ENCODE measurements at regions not wholly inside any gene's neighbourhood (a gene's known extent, or its start where the extent isn't known, plus 50 kb on each side); places are given as distances from the start of the nearest gene placed in this dataset.
"Not testable (repeated sequence)": the region's sequence is repeated elsewhere in the genome, so short reads cannot be mapped to it uniquely, and the experiment has no call there.

DNA sequence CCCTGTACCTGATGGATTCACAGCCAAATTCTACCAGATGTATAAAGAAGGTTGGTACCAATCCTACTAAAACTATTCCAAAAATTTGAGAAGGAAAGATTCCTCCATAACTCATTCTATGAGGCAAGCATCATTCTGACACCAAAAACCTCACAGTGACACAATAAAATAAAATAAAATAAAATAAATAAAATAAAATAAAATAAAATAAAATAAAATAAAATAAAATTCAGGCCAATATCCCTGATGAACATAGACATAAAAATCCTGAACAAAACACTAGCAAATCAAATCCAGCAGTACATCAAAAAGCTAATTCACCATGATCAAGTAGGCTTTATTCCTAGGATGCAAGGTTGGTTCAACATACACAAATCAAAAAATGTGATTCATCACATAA, 108.1 kb downstream of the PROX1 start:
- H3K4ac ChIP-seq (ENCODE audit: low read depth, low read length); H2AK5ac ChIP-seq (ENCODE audit: insufficient read length, low read length); H2BK12ac ChIP-seq (ENCODE audit: insufficient read length, low read depth, low read length); H3K23me2 ChIP-seq (ENCODE audit: insufficient read length, low read depth, low read length, poor library complexity, severe bottlenecking); H3K27ac Mint-ChIP-seq; H3K27me3 ChIP-seq (ENCODE audit: insufficient read depth, low read length); H3T11ph ChIP-seq (ENCODE audit: low read length); H3K18ac ChIP-seq (ENCODE audit: insufficient read length, low read depth, low read length); H3K79me1 ChIP-seq (ENCODE audit: insufficient read depth, low read depth, low read length, poor library complexity, severe bottlenecking); H2AFZ ChIP-seq (ENCODE audit: low read length); H3K4me1 Mint-ChIP-seq; H4K5ac ChIP-seq (ENCODE audit: insufficient read length, low read depth, low read length); H3K9me3 Mint-ChIP-seq; H3K14ac ChIP-seq (ENCODE audit: insufficient read depth, low read length); H3K36me3 Mint-ChIP-seq (ENCODE audit: insufficient read depth in 1 of 3, low read depth in 3 of 3); H3K23ac ChIP-seq (ENCODE audit: insufficient read length, low read depth, low read length); H4K91ac ChIP-seq (ENCODE audit: insufficient read length, low read depth, low read length); H2BK20ac ChIP-seq (ENCODE audit: low read depth, low read length, poor library complexity, severe bottlenecking); H4K20me1 ChIP-seq (ENCODE audit: control insufficient read depth, insufficient read depth, insufficient read length); H3K4me1 ChIP-seq (ENCODE audit: insufficient read depth, low read length); DNase-seq; H2BK5ac ChIP-seq (ENCODE audit: insufficient read length, low read length); H3K56ac ChIP-seq (ENCODE audit: insufficient read length, low read depth, low read length); H3K79me2 ChIP-seq (ENCODE audit: insufficient read depth, low read length); H3K27me3 Mint-ChIP-seq (ENCODE audit: low read depth); H2BK15ac ChIP-seq (ENCODE audit: low read depth, low read length); H2BK120ac ChIP-seq (ENCODE audit: low read depth, low read length, poor library complexity, severe bottlenecking); H3K4me2 ChIP-seq (ENCODE audit: insufficient read depth, insufficient read length, low read length); H3K9ac ChIP-seq (ENCODE audit: extremely low read depth, insufficient read length, low read length); H3K27ac ChIP-seq (ENCODE audit: insufficient read length, low read depth, low read length); H3K9me3 ChIP-seq (ENCODE audit: control insufficient read depth, low read depth, low read length); H3K4me3 Mint-ChIP-seq; H4K8ac ChIP-seq (replicated peaks; ENCODE audit: insufficient read length, low read depth, low read length): not testable (repeated sequence)

Data from H9 (cell line).